ENCODE measurements at regions not wholly inside any gene's neighbourhood (a gene's known extent, or its start where the extent isn't known, plus 50 kb on each side); places are given as distances from the start of the nearest gene placed in this dataset.

GRCh38 chr2:122739732-122740593 is 984.5 kb downstream of the TSN start:
- TF ChIP-seq POLR2AphosphoS5 (IDR thresholded peaks at IDR 0.05) (no peak), CTCF (IDR thresholded peaks at IDR 0.05) (no peak)
